ENCODE measurements at regions not wholly inside any gene's neighbourhood (a gene's known extent, or its start where the extent isn't known, plus 50 kb on each side); places are given as distances from the start of the nearest gene placed in this dataset.

DNA sequence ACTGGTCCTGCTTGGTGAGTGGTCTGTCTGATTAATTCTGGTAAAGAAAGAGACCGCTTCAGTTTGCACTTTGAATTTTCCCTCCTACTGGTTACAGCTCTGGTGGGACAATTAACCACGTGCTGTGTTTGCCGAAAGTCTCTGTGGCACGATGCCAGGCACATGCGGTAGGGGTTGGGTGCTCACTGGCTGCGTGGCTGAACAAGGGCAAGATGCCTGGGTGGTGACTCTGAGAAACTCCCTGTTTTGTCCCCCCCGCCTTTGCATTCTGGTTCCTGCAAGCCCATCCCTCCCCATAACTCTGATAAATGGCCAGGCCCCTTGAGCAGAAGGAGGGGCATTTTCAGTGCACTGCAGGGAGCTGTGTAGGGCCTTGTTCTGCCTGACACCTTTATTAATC lies 206.1 kb downstream of the TFCP2L1 start:
- Histone ChIP-seq H3K4me2 (ENCODE audit: insufficient read depth, low read length) (no peak overlapping the region), H3K9me3 (replicated peaks; ENCODE audit: control insufficient read depth, insufficient read depth, low read length) (no peaks in the 10 kb centered on the region), H3K27ac (ENCODE audit: insufficient read depth, low read depth, low read length) (no peak overlapping the region), H3K4me3 (replicated peaks in 1 of 3; ENCODE audit: insufficient read depth in 1 of 3, low read depth in 1 of 3, low read length in 3 of 3) (no peak overlapping the region), H4K20me1 (replicated peaks; ENCODE audit: control insufficient read depth, extremely low read depth, insufficient read depth, low read length) (no peaks in the 10 kb centered on the region), H3K9me1 (replicated peaks; ENCODE audit: control insufficient read depth, extremely low read depth, insufficient read depth, low read length) (no peaks in the 10 kb centered on the region), H3K36me3 (ENCODE audit: control insufficient read depth in 2 of 2, extremely low read depth in 1 of 2, insufficient read depth in 2 of 2, low read length in 2 of 2) (no peaks in the 10 kb centered on the region), H3K9ac (replicated peaks; ENCODE audit: extremely low read depth, insufficient read depth, low read length) (no peak overlapping the region), H2AFZ (ENCODE audit: low read depth, low read length) (no peak overlapping the region), H3K4me1 (ENCODE audit: control insufficient read depth, extremely low read depth, insufficient read depth, low read length) (peaks cover 4% of the 10 kb centered on the region), H3K79me2 (ENCODE audit: control insufficient read depth, insufficient read depth, low read length) (no peaks in the 10 kb centered on the region), H3K27me3 (ENCODE audit: control insufficient read depth in 2 of 2, insufficient read depth in 2 of 2, low read length in 2 of 2) (peaks cover 6 to 10% of the 10 kb centered on the region in 2 experiments)
- intact Hi-C loops (cut with micrococcal nuclease) (no loop called here), dilution Hi-C loops (cut with MboI; ENCODE audit: extremely low pct_ligation_motif_present, low sequenced_read_pairs) (no loop called here)
- ChIA-PET CTCF (interaction anchor here (1.1 to 13.7 kb wide), 18 partner anchors 7 to 736 kb away, joined by 3 to 251 read pairs (median 9); partner anchors contain the start of gene GLI2), POLR2A (no interaction called here)
- BruUV-seq (replicated peaks), result no TSS peak
- DNase-seq (ENCODE audit: low read depth, low spot score) (no peak), FAIRE-seq (no peak)
- no peak for TF ChIP-seq JUN (IDR thresholded peaks at IDR 0.05; ENCODE audit: borderline replicate concordance, insufficient read depth, insufficient read length, low read depth)
- TF ChIP-seq, protein P1, sequence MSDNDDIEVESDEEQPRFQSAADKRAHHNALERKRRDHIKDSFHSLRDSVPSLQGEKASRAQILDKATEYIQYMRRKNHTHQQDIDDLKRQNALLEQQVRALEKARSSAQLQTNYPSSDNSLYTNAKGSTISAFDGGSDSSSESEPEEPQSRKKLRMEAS (IDR thresholded peaks at IDR 0.05; ENCODE audit: insufficient read depth, insufficient read length), result no peak
- TF ChIP-seq, protein P2, sequence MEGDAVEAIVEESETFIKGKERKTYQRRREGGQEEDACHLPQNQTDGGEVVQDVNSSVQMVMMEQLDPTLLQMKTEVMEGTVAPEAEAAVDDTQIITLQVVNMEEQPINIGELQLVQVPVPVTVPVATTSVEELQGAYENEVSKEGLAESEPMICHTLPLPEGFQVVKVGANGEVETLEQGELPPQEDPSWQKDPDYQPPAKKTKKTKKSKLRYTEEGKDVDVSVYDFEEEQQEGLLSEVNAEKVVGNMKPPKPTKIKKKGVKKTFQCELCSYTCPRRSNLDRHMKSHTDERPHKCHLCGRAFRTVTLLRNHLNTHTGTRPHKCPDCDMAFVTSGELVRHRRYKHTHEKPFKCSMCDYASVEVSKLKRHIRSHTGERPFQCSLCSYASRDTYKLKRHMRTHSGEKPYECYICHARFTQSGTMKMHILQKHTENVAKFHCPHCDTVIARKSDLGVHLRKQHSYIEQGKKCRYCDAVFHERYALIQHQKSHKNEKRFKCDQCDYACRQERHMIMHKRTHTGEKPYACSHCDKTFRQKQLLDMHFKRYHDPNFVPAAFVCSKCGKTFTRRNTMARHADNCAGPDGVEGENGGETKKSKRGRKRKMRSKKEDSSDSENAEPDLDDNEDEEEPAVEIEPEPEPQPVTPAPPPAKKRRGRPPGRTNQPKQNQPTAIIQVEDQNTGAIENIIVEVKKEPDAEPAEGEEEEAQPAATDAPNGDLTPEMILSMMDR (IDR thresholded peaks at IDR 0.05; ENCODE audit: extremely low read depth in 1 of 2, insufficient read depth in 1 of 2, low read depth in 1 of 2, low read length in 2 of 2), result no peak
- TF ChIP-seq POLR2A (IDR thresholded peaks at IDR 0.05; ENCODE audit: low read depth, low read length), result no peak
- no peak for TF ChIP-seq POLR2AphosphoS5 (IDR thresholded peaks at IDR 0.05; ENCODE audit: insufficient read depth, low read depth, low read length)
- TF ChIP-seq MYC (IDR thresholded peaks at IDR 0.05; ENCODE audit: low read depth, low read length), result no peak
- TF ChIP-seq FOS (IDR thresholded peaks at IDR 0.05; ENCODE audit: borderline replicate concordance, insufficient read depth, low read length), result no peak
- TF ChIP-seq GATA2 (IDR thresholded peaks at IDR 0.05; ENCODE audit: insufficient read depth, insufficient read length, low read depth, low read length), result no peak
- no peak for TF ChIP-seq EZH2 (IDR thresholded peaks at IDR 0.05; ENCODE audit: borderline replicate concordance, low read depth, low read length, severe bottlenecking)
